Liver (tissue), 2 donors: ENCODE measurements at regions not wholly inside any gene's neighbourhood (a gene's known extent, or its start where the extent isn't known, plus 50 kb on each side); places are given as distances from the start of the nearest gene placed in this dataset.

ENCODE experiments used
- FOXA1 ChIP-seq: IDR thresholded peaks from 2 replicates; pipeline ENCODE4 v1.6.1; 2016; ENCODE audit warnings: antibody characterized with exemption
- MAX ChIP-seq: IDR thresholded peaks from 2 replicates; pipeline ENCODE4 v1.6.1; 2016; ENCODE audit warnings: antibody characterized with exemption
- RAD21 ChIP-seq, 2 donors: IDR thresholded peaks; 2 replicates each; pipeline ENCODE4 v1.6.1; 2016; ENCODE audit warnings: antibody characterized with exemption in 2 of 2, mild to moderate bottlenecking in 2 of 2
- REST ChIP-seq: IDR thresholded peaks from 2 replicates; pipeline ENCODE4 v1.6.1; 2016; ENCODE audit warnings: antibody characterized with exemption, mild to moderate bottlenecking
- donor health status: healthy.

- TF ChIP-seq RAD21 (IDR thresholded peaks at IDR 0.05) (no peak), MAX (no peak), REST (no peak), FOXA1 (no peak)
These were observed 161.2 kb upstream of the SMIM23 start for GRCh38 chr5:171624396-171624795.
